Naive thymus-derived CD8-positive, alpha-beta T cell (primary cell): ENCODE measurements at regions not wholly inside any gene's neighbourhood (a gene's known extent, or its start where the extent isn't known, plus 50 kb on each side); places are given as distances from the start of the nearest gene placed in this dataset.

ENCODE experiments used
- ATAC-seq, 2 donors: fragments of 150-1000 bp; cut with Tn5 transposase in 1 of 2; sonication (Bioruptor Pico), chemical (Tn5 transposase) in 1 of 2; 1 replicate in 1 of 2; 2 replicates in 1 of 2; pipeline ENCODE4 v1.10.0; 2021; ENCODE audit warnings: mild to moderate bottlenecking in 2 of 2, moderate library complexity in 2 of 2
- POLR2A ChIA-PET: fragments of 350-600 bp; sonication (Branson Sonifier 250); formaldehyde crosslinking; loops from one replicate; lab custom pipeline; 2021; ENCODE audit warnings: antibody characterized with exemption; lab: Charles Lee
- DNase-seq, 10 donors: peaks; one replicate each; pipeline versions ENCODE4 v3.0.0 to v3.0.0-alpha.2; 2020 to 2022
- H3K27ac Mint-ChIP-seq, 10 donors: one replicate each; pipeline ENCODE4 v1.8.0; 2020 to 2022; ENCODE audit warnings: mild to moderate bottlenecking in 10 of 10, mixed read lengths in 10 of 10, moderate library complexity in 4 of 10, inconsistent platforms in 1 of 10
- H3K27me3 Mint-ChIP-seq, 5 donors: one replicate each; pipeline ENCODE4 v1.8.0; 2021 to 2022; ENCODE audit warnings: mixed read lengths in 5 of 5
- H3K36me3 Mint-ChIP-seq, 3 donors: one replicate each; pipeline ENCODE4 v1.8.0; 2020 to 2022; ENCODE audit warnings: mixed read lengths in 3 of 3, mild to moderate bottlenecking in 2 of 3, inconsistent platforms in 1 of 3
- H3K4me1 Mint-ChIP-seq, 4 donors: one replicate each; pipeline ENCODE4 v1.8.0; 2021 to 2022; ENCODE audit warnings: mixed read lengths in 4 of 4
- H3K4me3 Mint-ChIP-seq, 10 donors: one replicate each; pipeline ENCODE4 v1.8.0; 2020 to 2022; ENCODE audit warnings: mild to moderate bottlenecking in 10 of 10, mixed read lengths in 10 of 10, moderate library complexity in 6 of 10, inconsistent platforms in 1 of 10
- H3K9me3 Mint-ChIP-seq, 9 donors: one replicate each; pipeline ENCODE4 v1.8.0; 2020 to 2022; ENCODE audit warnings: mixed read lengths in 9 of 9, mild to moderate bottlenecking in 3 of 9, inconsistent platforms in 1 of 9, moderate library complexity in 1 of 9

DNA sequence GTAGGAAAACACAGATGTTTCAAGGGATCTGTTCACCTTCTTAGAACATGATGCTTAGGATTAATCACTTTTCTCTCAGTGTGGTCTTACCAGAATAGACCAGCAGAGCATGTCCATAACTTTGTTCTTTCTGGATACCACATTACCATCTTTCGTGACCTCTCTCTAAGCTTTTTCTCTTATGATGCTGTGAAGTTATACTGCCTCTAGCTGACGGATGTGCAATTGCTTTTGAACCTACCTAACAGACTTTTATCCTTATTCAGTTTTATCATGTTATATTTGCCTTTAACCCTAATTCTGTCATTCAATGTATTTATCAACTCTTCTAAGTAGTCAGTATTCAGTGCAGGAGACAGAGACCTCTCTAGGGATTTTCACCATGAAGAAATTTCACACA is 246.7 kb downstream of the DACT1 start:
- Mint-ChIP-seq H3K27me3 (peaks cover 0 to 6% (median 1%) of the 10 kb centered on the region in 5 donors), H3K4me3 (no peak overlapping the region), H3K36me3 (no peaks in the 10 kb centered on the region), H3K9me3 (no peaks in the 10 kb centered on the region), H3K27ac (no peak overlapping the region), H3K4me1 (no peaks in the 10 kb centered on the region)
- no peak for DNase-seq
- POLR2A ChIA-PET: no interaction called here
- no peak for ATAC-seq

DNA sequence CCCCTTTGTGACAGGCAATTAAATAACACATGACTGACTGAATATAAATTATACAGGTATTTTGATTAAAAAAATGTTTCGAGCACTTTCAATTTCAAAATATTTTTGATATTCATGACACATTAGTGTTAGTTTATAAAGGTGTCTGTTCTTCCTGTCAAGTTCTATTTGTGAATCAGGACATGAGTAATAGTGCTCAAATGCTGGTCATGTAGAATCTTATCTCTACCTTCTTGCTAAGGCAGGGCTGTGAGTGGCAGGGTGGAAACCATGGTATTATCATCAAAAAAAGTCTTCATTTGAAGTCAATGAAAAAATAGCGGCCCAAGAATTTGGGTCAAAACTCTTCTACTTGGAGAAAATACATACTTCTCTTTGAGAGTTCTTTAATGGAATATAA is 250.2 kb downstream of the DACT1 start:
- Mint-ChIP-seq H3K36me3 (no peaks in the 10 kb centered on the region), H3K9me3 (no peaks in the 10 kb centered on the region), H3K4me1 (no peaks in the 10 kb centered on the region), H3K4me3 (no peak overlapping the region), H3K27me3 (peaks cover 1 to 20% (median 6%) of the 10 kb centered on the region in 5 donors), H3K27ac (no peak overlapping the region)
- POLR2A ChIA-PET: no interaction called here
- ATAC-seq: no peak
- no peak for DNase-seq

DNA sequence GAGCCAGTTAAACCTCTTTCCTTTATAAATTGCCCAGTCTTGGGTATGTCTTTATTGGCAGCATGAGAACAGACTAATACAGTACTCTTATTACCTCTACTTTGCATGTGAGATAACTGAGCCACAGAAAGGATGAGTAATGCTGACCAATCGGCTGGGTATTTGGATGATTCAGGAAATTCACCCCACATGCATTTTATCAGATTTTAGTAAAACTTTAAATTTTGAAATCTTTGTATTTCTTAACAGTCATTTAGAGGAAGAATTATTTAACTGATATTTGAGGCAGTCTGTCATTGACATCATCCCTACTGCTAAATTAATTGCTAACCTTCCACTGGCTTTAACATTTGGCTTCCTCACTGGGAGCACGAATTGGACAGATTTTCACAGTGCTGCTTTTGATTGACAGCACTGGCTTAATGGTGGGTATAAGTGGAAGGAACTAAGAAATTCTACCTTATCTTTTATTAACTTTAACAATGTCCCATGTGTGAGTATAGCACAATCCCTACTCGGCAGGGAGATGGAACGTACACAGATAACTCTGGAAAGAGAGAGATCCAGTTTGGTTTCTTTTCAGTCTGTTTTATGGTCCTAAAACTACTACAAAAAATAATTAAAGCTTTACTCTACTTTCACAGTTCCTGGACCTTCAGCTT is 261.0 kb downstream of the DACT1 start:
- H3K9me3 Mint-ChIP-seq: peaks cover 0 to 4% (median 0%) of the 10 kb centered on the region in 9 donors
- no peaks in the 10 kb centered on the region for H3K4me1 Mint-ChIP-seq
- DNase-seq: no peak
- peaks cover 2 to 21% (median 6%) of the 10 kb centered on the region in 5 donors for H3K27me3 Mint-ChIP-seq
- H3K36me3 Mint-ChIP-seq: no peaks in the 10 kb centered on the region
- POLR2A ChIA-PET: no interaction called here
- H3K4me3 Mint-ChIP-seq: no peak overlapping the region
- ATAC-seq: no peak
- no peak overlapping the region for H3K27ac Mint-ChIP-seq

DNA sequence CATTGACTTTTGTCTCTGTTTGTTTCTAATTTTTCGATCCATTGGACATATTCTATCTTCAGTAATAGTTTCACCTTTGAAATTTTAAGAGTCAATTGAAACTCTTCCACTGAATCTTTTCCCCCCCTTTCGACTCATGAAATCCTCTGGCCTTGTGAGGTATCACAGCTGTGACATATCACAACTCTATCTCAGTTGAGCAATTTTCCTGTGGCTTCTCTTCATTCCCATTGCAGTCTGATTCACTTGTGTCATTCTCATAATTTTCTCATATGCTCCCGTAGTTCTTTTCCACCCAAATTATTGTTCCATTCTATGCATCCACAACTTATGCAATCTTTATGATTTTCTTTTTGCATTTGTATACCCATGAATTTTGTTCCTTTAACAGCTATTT is 261.6 kb downstream of the DACT1 start:
- Mint-ChIP-seq H3K27ac (no peak overlapping the region), H3K4me1 (no peaks in the 10 kb centered on the region), H3K27me3 (peaks cover 2 to 25% (median 6%) of the 10 kb centered on the region in 5 donors), H3K36me3 (no peaks in the 10 kb centered on the region), H3K9me3 (peaks cover 0 to 4% (median 0%) of the 10 kb centered on the region in 9 donors), H3K4me3 (no peak overlapping the region)
- DNase-seq: no peak
- ATAC-seq: no peak
- POLR2A ChIA-PET: no interaction called here

DNA sequence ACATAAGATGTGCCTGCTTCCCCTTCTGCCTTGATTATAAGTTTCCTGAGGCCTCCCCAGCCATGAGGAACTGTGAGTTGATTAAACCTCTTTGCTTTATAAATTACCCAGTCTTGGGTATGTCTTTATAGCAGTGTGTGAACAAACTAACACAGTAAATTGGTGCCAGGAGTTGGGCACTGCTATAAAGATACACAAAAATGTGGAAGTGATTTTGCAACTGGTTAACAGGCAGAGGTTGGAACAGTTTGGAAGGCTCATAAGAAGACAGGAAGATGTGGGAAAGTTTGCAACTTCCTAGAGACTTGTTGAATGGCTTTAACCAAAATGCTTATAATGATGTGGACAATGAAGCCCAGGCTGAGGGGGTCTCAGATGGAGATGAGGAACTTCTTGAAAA is 264.1 kb downstream of the DACT1 start:
- Mint-ChIP-seq H3K36me3 (no peaks in the 10 kb centered on the region), H3K4me3 (no peak overlapping the region), H3K27ac (no peak overlapping the region), H3K9me3 (peaks cover 0 to 4% (median 0%) of the 10 kb centered on the region in 9 donors), H3K27me3 (peaks cover 2 to 20% (median 4%) of the 10 kb centered on the region in 5 donors), H3K4me1 (no peaks in the 10 kb centered on the region)
- POLR2A ChIA-PET: no interaction called here
- DNase-seq (no peak), ATAC-seq (no peak)

DNA sequence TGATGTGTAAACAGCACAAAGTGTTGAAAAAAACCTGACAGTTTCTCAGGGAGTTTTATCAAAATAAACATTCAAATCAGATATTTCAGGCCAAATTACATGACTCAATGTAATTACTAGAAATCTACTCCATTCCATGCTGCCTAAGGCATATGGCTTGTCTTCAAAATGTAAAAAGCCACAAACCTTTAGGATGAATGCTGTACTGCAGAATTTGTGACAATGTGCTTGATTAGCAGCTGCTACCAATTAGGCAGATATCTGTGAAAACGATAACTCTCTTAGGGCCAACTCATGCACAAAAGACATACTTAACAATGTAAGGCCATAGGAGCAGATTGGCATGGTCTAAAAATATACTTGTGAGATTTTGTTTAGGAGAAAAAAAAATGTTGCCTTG is 267.0 kb downstream of the DACT1 start:
- H3K27me3 Mint-ChIP-seq: peaks cover 0 to 16% (median 4%) of the 10 kb centered on the region in 5 donors
- DNase-seq: no peak
- POLR2A ChIA-PET: no interaction called here
- no peak for ATAC-seq
- H3K27ac Mint-ChIP-seq: no peak overlapping the region
- H3K4me3 Mint-ChIP-seq: no peak overlapping the region
- H3K4me1 Mint-ChIP-seq: no peaks in the 10 kb centered on the region
- peaks cover 0 to 4% (median 0%) of the 10 kb centered on the region in 9 donors for H3K9me3 Mint-ChIP-seq
- no peaks in the 10 kb centered on the region for H3K36me3 Mint-ChIP-seq

DNA sequence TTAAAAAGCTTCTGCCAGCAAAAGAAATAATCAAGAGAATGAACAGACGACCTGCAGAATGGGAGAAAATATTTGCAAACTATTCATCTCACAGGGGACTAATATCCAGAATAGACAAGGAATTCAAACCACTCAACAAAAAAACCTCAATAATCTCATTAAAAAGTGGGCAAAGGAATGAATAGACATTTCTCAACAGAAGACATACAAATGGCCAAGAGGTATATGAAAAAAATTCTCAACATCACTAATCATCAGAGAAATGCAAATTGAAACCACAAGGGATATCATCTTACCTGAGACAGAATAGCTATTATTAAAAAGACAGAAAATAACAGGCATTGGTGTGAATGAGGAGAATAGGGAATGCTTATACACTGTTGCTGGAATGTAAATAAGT is 270.0 kb downstream of the DACT1 start:
- ATAC-seq: no peak
- DNase-seq: no peak
- Mint-ChIP-seq H3K4me1 (no peaks in the 10 kb centered on the region), H3K4me3 (no peak overlapping the region), H3K36me3 (no peaks in the 10 kb centered on the region), H3K27me3 (peaks cover 0 to 9% (median 3%) of the 10 kb centered on the region in 5 donors), H3K9me3 (peaks cover 0 to 4% (median 0%) of the 10 kb centered on the region in 9 donors), H3K27ac (no peak overlapping the region)
- POLR2A ChIA-PET: no interaction called here

DNA sequence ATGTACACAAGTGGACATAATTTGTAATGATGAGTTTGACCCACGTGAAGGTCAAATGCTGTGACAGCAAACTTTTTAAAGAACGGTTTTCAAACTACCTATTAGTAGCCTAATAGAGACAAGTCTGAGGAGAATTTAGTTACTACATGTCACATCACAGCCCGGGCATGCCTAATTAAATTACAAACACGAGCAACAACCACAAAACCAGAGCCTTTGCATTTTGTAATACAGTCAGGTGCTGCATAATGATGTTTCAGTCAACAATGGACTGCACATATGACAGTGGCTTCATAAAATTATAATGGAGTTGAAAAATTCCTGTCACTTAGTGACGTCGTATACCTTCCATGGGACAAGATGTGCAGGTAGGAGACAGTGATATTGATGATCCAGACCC is 274.5 kb downstream of the DACT1 start:
- DNase-seq (no peak), ATAC-seq (no peak)
- H3K27me3 Mint-ChIP-seq: peaks cover 0 to under 1% (median 0%) of the 10 kb centered on the region in 5 donors
- H3K4me1 Mint-ChIP-seq: no peaks in the 10 kb centered on the region
- no peaks in the 10 kb centered on the region for H3K36me3 Mint-ChIP-seq
- no peak overlapping the region for H3K27ac Mint-ChIP-seq
- POLR2A ChIA-PET: no interaction called here
- H3K4me3 Mint-ChIP-seq: no peak overlapping the region
- H3K9me3 Mint-ChIP-seq: no peaks in the 10 kb centered on the region

DNA sequence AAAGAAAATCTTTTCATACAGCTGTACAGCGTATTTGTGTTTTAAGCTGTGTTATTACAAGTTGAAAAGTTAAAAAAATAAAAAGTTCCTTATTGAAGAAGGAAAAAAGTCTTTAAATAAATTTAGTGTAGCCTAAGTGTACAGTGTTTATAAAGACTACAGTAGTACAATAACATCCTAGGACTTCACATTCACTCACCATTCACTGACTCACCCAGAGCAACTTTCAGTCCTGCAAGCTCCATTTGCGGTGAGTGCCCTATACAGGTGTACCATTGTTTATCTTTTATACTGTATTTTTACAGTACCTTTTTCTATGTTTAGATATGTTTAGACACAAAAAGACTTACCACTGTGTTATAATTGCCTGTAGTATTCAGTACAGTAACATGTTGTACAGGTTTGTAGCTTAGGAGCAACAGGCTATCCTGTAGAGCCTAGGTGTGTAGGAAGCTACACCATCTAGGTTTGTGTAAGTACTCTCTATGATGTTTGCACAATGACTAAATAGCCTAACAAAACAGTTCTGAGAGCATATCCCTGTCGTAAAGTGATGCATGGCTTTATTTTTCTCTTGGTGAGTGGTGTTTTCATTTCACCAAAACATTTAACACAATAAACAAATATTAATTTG is 275.2 kb downstream of the DACT1 start:
- DNase-seq: no peak
- H3K27me3 Mint-ChIP-seq: peaks cover 0 to 4% (median 0%) of the 10 kb centered on the region in 5 donors
- H3K36me3 Mint-ChIP-seq: no peaks in the 10 kb centered on the region
- H3K4me1 Mint-ChIP-seq: no peaks in the 10 kb centered on the region
- no peak for ATAC-seq
- no peak overlapping the region for H3K27ac Mint-ChIP-seq
- POLR2A ChIA-PET: no interaction called here
- no peaks in the 10 kb centered on the region for H3K9me3 Mint-ChIP-seq
- no peak overlapping the region for H3K4me3 Mint-ChIP-seq

DNA sequence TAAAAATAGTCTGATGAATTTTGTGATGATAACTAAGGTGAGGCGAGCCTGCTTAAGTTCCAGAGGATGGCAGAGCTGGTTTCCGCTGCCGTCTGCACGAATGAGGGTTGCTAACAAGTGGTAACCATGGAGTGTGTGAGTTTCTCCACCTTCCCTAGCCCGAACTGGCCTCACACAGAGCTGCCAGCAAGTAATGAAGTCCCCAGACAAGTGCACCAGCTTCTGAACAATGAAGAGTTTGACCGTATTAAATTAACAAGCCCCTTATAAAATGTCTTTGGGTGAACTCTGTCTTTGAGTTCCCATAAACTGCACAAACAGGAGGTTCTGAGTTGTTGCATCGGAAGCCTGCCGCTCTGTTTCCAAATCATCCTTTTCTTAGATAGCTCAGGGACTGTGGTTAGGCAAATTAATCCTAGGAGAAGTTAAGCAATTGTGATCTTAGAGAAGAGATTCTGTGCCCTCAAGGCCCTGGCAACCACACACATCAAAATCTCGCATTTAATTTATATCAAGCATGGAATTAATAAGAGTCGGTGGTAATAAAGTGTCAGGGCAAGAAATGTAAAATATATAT is 274.1 kb upstream of the DAAM1 start:
- H3K4me1 Mint-ChIP-seq: no peaks in the 10 kb centered on the region
- POLR2A ChIA-PET: no interaction called here
- ATAC-seq: no peak

DNA sequence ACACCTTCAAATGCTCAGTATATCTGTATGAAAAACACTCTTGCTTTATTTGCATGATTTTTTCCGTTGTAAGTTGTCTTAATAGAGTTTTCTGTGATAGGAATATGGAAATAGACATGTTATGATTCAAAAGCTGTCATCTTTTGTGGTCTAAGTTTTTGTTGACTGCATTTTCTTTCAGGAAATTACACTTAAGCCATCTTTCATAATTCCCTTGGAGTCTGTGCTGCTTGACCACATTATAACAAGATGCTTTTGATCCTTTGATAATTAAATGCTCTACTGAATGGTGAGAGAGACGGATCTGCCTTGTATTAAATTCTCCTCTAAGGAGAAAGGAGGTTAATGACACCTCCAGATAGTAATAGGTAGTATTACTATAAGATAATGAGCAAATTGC is 272.8 kb upstream of the DAAM1 start:
- ATAC-seq: no peak
- POLR2A ChIA-PET: no interaction called here
- no peak overlapping the region for H3K4me3 Mint-ChIP-seq
- H3K4me1 Mint-ChIP-seq: no peaks in the 10 kb centered on the region
- peaks cover 0 to 8% (median under 1%) of the 10 kb centered on the region in 5 donors for H3K27me3 Mint-ChIP-seq
- H3K27ac Mint-ChIP-seq: no peak overlapping the region
- no peaks in the 10 kb centered on the region for H3K36me3 Mint-ChIP-seq
- DNase-seq: no peak
- no peaks in the 10 kb centered on the region for H3K9me3 Mint-ChIP-seq

More for the DNA sequence above, 274.1 kb upstream of the DAAM1 start:
- Mint-ChIP-seq H3K27ac (no peak overlapping the region), H3K4me3 (no peak overlapping the region), H3K9me3 (no peaks in the 10 kb centered on the region), H3K36me3 (no peaks in the 10 kb centered on the region), H3K27me3 (peaks cover 0 to 8% (median 0%) of the 10 kb centered on the region in 5 donors)
- DNase-seq: no peak

DNA sequence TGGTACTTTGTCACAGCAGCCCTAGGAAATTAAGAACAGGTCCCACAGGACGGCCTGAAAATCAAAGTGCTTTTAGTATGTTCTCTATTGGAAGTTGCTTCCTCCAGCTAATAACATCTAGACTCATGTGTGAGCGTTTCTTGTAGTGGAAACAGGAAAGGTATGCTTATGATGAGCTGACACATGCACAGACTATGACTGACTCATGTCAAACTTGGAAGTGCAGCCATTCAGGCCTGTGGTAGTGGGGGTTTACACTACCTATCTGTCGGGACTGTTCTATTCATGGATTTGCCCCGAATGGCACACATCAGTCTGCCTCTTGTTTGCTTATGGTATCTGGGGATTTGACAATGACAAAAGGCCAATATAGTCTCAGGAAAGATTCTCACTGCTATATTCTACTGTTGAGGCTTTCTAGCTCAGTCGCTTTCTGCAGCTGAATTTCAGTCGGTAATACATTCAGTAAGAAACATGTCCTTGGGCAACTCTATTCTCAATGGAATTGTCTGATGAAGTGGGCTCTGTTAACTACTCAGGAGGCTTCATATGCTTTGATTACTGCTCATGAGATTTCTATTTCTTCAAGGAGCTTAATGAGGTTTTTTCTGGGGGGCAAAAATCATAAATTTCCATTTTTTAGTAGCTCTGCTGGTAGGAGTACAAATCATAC is 270.3 kb upstream of the DAAM1 start:
- POLR2A ChIA-PET: no interaction called here
- ATAC-seq: no peak
- no peak overlapping the region for H3K4me3 Mint-ChIP-seq
- H3K9me3 Mint-ChIP-seq: no peaks in the 10 kb centered on the region
- no peaks in the 10 kb centered on the region for H3K4me1 Mint-ChIP-seq
- no peaks in the 10 kb centered on the region for H3K36me3 Mint-ChIP-seq
- peaks cover 4 to 19% (median 12%) of the 10 kb centered on the region in 5 donors for H3K27me3 Mint-ChIP-seq
- no peak overlapping the region for H3K27ac Mint-ChIP-seq
- DNase-seq: no peak

DNA sequence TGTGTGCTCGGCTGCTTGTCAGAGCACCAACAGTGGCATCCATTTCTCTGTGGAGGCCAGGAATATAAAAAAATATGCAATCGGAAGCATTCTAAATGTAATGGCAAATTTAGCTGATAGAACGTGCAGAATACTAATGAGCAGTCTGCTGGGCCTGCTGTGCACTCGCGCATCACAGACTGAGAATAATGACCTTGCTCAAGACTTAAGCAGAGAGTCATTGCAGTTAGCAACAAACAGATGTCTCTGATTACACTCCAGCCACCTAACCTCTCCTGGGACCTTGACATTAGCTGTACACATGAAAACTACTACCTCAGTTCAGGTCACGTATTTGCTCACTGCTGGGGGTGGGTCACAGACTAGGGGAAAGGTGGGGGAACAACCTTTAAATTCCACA is 269.2 kb upstream of the DAAM1 start:
- Mint-ChIP-seq H3K27me3 (peaks cover 4 to 19% (median 12%) of the 10 kb centered on the region in 5 donors), H3K4me3 (no peak overlapping the region), H3K36me3 (no peaks in the 10 kb centered on the region), H3K9me3 (no peaks in the 10 kb centered on the region), H3K4me1 (no peaks in the 10 kb centered on the region), H3K27ac (no peak overlapping the region)
- ATAC-seq (no peak), DNase-seq (no peak)
- POLR2A ChIA-PET: no interaction called here
